ENCODE measurements at regions not wholly inside any gene's neighbourhood (a gene's known extent, or its start where the extent isn't known, plus 50 kb on each side); places are given as distances from the start of the nearest gene placed in this dataset.

- Histone ChIP-seq H3K27ac (no peak overlapping the region), H3K9ac (no peak overlapping the region), H2AFZ (ENCODE audit: low read depth) (no peak overlapping the region), H3K4me3 (IDR thresholded peaks at IDR 0.05; ENCODE audit: insufficient read depth, low read depth, low read length) (no peak overlapping the region), H3K27me3 (ENCODE audit: insufficient read depth, low read depth) (peaks cover 37% of the 10 kb centered on the region), H3K79me2 (ENCODE audit: insufficient read depth, low read depth) (no peaks in the 10 kb centered on the region), H3K36me3 (ENCODE audit: insufficient read depth) (no peaks in the 10 kb centered on the region), H4K20me1 (ENCODE audit: insufficient read depth) (no peaks in the 10 kb centered on the region), H3K4me1 (ENCODE audit: low read depth, poor library complexity, severe bottlenecking) (no peaks in the 10 kb centered on the region), H3K4me2 (no peak overlapping the region)
- TF ChIP-seq CTCF (conservative IDR thresholded peaks at IDR 0.05; ENCODE audit: low read depth, low read length) = no peak
These were observed 124.3 kb downstream of the PTPRS start for GRCh38 chr19:5216141-5216847.

- H3K9ac ChIP-seq = no peak overlapping the region
- no peaks in the 10 kb centered on the region for H3K4me1 ChIP-seq (ENCODE audit: low read depth, poor library complexity, severe bottlenecking)
- no peaks in the 10 kb centered on the region for H4K20me1 ChIP-seq (ENCODE audit: insufficient read depth)
- H3K36me3 ChIP-seq (ENCODE audit: insufficient read depth) = no peaks in the 10 kb centered on the region
- no peaks in the 10 kb centered on the region for H3K79me2 ChIP-seq (ENCODE audit: insufficient read depth, low read depth)
- H3K4me3 ChIP-seq (IDR thresholded peaks at IDR 0.05; ENCODE audit: insufficient read depth, low read depth, low read length) = no peak overlapping the region
- H3K4me2 ChIP-seq = no peak overlapping the region
- TF ChIP-seq CTCF (conservative IDR thresholded peaks at IDR 0.05; ENCODE audit: low read depth, low read length) = no peak
- H3K27ac ChIP-seq = no peak overlapping the region
- peaks cover 37% of the 10 kb centered on the region for H3K27me3 ChIP-seq (ENCODE audit: insufficient read depth, low read depth)
- no peak overlapping the region for H2AFZ ChIP-seq (ENCODE audit: low read depth)
These were observed 125.2 kb downstream of the PTPRS start for GRCh38 chr19:5215431-5215830.

- H3K36me3 ChIP-seq (ENCODE audit: insufficient read depth) = no peaks in the 10 kb centered on the region
- H4K20me1 ChIP-seq (ENCODE audit: insufficient read depth) = no peaks in the 10 kb centered on the region
- no peak overlapping the region for H3K9ac ChIP-seq
- H3K79me2 ChIP-seq (ENCODE audit: insufficient read depth, low read depth) = no peaks in the 10 kb centered on the region
- peaks cover 33% of the 10 kb centered on the region for H3K27me3 ChIP-seq (ENCODE audit: insufficient read depth, low read depth)
- H3K4me2 ChIP-seq = no peak overlapping the region
- H3K4me3 ChIP-seq (IDR thresholded peaks at IDR 0.05; ENCODE audit: insufficient read depth, low read depth, low read length) = no peak overlapping the region
- H3K4me1 ChIP-seq (ENCODE audit: low read depth, poor library complexity, severe bottlenecking) = no peaks in the 10 kb centered on the region
- H3K27ac ChIP-seq = no peak overlapping the region
- TF ChIP-seq CTCF (conservative IDR thresholded peaks at IDR 0.05; ENCODE audit: low read depth, low read length) = no peak
- H2AFZ ChIP-seq (ENCODE audit: low read depth) = no peak overlapping the region
These were observed 125.7 kb downstream of the PTPRS start for GRCh38 chr19:5214902-5215301.

GRCh38 chr19:5214371-5214770 is 126.2 kb downstream of the PTPRS start:
- Histone ChIP-seq H3K27me3 (ENCODE audit: insufficient read depth, low read depth) (peaks cover 29% of the 10 kb centered on the region), H3K4me3 (IDR thresholded peaks at IDR 0.05; ENCODE audit: insufficient read depth, low read depth, low read length) (no peak overlapping the region), H3K36me3 (ENCODE audit: insufficient read depth) (no peaks in the 10 kb centered on the region), H3K27ac (no peak overlapping the region), H3K9ac (no peak overlapping the region), H3K4me1 (ENCODE audit: low read depth, poor library complexity, severe bottlenecking) (no peaks in the 10 kb centered on the region), H4K20me1 (ENCODE audit: insufficient read depth) (no peaks in the 10 kb centered on the region), H3K79me2 (ENCODE audit: insufficient read depth, low read depth) (no peaks in the 10 kb centered on the region), H3K4me2 (no peak overlapping the region), H2AFZ (ENCODE audit: low read depth) (no peak overlapping the region)
- TF ChIP-seq CTCF (conservative IDR thresholded peaks at IDR 0.05; ENCODE audit: low read depth, low read length) = no peak

Data from KMS-11 (cell line).